T47D (cell line): ENCODE measurements at regions not wholly inside any gene's neighbourhood (a gene's known extent, or its start where the extent isn't known, plus 50 kb on each side); places are given as distances from the start of the nearest gene placed in this dataset.
A peak's percentile ranks its signal among the peaks of the same experiment; 100 is the strongest.
"Not testable (repeated sequence)": the region's sequence is repeated elsewhere in the genome, so short reads cannot be mapped to it uniquely, and the experiment has no call there.

Source experiments
- DNase-seq, 2 experiments: peaks; one replicate each; pipeline versions ENCODE4 v3.0.0 to v3.0.0-alpha.2; 2011 to 2012; ENCODE audit warnings: low read depth in 1 of 2, low spot score in 1 of 2
- JUND ChIP-seq: IDR thresholded peaks from 2 replicates; pipeline ENCODE4 v1.6.1; 2012; ENCODE audit warnings: low read depth
- in situ Hi-C: cut with HindIII; loops from 2 replicates; pipeline ENCODE4 v1.10.0; 2016; ENCODE audit warnings: low sequenced_read_pairs, low pct_unique_long_range_greater_than_20kb

DNA sequence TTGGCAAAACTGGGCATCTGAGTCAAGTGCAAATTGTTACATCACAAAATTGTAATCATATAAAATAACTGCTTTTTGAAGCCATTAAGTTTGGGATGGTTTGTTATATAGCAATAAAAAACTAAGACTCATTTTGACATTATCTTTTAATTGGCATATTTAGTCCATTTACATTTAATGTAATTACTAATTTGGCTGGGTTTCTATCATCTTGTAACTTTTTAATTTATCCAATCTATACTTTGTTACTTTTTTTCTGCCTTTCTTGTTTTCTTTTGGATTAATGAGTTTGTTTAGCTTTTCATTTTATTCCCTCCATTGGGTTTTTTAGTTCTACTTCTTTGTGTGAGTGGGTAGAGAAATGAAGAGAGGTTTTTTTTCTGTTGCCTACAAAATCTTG, 76.3 kb downstream of the DRAM2 start:
- in situ Hi-C loops, result no loop called here
- TF ChIP-seq JUND, result no peak
- DNase-seq, result no peak

- no peak for TF ChIP-seq JUND
- in situ Hi-C loops, result no loop called here
- no peak for DNase-seq
Measured at GRCh38 chr1:111062624-111063023, 77.3 kb downstream of the DRAM2 start.

DNA sequence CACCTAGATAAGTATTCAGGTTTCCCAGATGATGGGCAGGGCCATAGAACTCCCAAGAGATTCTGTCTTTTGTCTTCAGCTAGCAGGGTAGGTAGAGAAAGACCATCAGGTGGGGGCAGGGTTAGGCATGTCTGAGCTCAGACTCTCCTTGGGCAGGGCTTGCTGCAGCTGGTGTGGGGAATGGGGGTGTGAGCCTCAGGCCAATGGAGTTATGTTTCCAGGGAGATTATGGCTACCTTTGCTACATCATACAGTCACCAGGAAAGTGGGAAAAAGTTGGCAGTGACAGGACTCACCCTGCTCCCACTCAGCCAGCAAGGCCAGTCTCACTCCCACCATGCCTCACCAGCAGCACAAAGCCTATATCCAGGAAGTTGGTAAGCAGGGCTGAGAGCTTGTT, 77.8 kb downstream of the DRAM2 start:
- in situ Hi-C loops, result no loop called here
- TF ChIP-seq JUND, result no peak
- DNase-seq, result no peak

DNA sequence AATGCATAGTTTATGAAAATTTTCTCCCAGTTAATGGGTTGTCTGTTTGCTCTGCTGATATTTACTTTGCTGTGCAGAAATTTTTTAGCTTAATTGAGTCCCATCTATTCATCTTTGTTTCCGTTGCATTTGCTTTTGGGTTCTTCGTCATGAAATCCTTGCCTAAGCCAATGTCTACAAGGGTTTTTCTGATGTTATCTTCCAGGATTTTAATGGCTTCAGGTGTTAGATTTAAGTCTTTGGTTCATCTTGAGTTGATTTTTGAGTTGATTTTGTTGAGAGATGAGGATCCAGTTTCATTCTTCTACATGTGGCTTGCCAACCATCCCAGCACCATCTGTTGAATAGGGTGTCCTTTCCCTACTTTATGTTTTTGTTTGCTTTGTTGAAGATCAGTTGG, 85.2 kb downstream of the DRAM2 start:
- DNase-seq, result peak in 1 of 2 experiments; percentile 83
- in situ Hi-C loops, result no loop called here
- TF ChIP-seq JUND, result peak; percentile 74; the same call in 1 of the 2 replicates

DNA sequence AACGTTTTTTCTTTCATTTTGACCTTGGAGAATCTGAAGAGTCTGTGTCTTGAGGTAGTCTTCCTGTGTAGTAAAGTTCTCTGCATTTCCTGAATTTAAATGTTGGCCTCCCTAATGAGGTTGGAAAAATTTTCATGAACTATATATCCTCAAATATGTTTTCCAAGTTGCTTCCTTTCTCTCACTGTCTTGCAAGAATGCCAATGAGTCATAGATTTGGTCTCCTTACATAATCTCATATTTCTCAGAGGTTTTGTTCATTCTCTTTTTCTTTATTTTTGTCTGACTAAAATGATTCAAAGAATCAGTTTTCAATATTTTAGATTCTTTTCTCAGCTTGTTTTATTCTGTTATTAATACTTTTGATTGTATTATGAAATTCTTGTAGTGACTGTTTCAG, 87.6 kb downstream of the DRAM2 start:
- DNase-seq, result no peak
- in situ Hi-C loops, result no loop called here
- TF ChIP-seq JUND, result no peak

DNA sequence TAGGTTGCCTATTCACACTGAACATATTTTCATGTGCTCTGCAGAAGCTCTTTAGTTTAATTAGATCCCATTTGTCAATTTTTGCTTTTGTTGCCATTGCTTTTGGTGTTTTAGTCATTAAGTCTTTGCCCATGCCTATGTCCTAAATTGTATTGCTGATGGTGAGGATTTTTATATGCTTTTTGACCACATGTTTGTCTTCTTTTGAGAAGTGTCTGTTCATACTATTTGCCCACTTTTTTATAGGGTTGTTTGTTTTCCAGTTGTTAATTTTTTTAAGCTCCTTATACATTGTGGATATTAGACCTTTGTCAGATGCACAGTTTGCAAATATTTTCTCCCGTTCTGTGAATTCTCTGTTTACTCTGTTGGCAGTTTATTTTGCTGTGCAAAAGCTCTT, 84.5 kb upstream of the LRIF1 start:
- in situ Hi-C loops, DNase-seq: not testable (repeated sequence)

GRCh38 chr1:111045033-111045722, 81.5 kb upstream of the LRIF1 start:
- in situ Hi-C loops, result no loop called here
- no peak for TF ChIP-seq JUND
- DNase-seq, result peak; percentile 7 to 94

DNA sequence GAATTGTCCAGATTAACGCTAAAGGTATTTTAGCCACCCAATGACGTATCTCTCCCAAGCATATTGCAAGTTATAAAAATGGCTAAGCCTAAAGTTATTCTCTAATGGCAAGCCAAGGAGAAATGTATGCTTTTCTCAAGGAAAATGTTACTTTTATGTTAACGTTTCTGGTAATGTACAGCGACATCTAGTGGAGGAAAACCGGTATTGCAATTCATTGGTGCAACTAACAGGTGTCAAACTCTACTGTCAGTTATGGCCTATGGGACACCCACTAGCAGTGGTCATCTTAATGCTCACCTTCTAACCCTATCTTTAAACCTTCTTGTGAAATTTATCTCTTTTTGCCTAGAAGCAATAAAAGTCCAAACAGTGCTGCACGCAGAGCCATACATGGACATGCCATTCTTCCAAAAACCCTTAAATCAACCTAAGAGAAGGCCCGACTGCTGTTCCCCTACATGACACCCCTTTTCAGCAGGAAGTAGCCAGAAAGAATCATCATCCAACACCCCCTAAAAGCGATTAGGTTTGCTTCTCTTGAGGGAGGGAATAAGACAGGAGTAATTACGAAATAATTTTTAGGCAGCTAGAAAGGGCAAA, 68.7 kb upstream of the LRIF1 start:
- no peak for TF ChIP-seq JUND
- in situ Hi-C loops, result no loop called here
- peak in 1 of 2 experiments; percentile 68 for DNase-seq

DNA sequence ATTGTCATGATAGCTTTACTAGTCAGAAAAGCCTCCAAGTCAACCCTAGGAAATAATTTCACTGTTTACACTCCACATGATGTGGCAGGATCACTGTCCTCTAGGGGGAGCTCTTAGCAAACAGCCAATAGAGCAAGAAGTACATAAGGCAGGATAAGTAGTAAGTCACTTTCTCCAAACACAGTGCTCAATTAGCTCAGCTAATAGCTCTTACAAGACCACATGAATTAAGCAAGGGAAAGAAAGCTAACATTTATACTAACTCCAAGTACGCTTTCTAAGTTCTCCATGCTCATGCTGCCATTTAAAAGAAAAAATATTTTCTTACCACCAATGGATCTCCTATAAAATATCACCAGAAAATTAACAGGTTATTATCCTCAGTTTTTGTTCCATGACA, 66.9 kb upstream of the LRIF1 start:
- in situ Hi-C loops, result no loop called here
- no peak for TF ChIP-seq JUND
- DNase-seq, result peak in 1 of 2 experiments; percentile 85

DNA sequence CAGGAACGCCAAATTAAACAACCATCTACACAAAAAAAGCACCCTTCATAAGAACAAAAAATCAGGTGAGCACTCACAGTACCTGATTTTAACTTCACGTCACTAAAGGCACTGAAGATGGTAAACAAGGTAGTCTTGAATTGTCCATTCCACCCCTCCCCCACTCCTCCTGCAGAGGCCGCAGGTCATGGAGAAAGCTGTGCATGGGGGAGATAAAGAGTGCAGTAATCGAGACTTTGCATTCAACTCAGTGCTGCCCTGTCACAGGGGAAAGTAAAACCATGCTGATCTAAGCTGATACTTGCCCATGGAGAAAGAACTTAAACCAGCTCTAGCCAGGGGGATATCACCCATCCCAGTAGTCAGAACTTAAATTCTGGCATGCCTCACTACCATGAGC, 61.4 kb upstream of the LRIF1 start:
- no peak for DNase-seq
- no peak for TF ChIP-seq JUND
- in situ Hi-C loops, result no loop called here

DNA sequence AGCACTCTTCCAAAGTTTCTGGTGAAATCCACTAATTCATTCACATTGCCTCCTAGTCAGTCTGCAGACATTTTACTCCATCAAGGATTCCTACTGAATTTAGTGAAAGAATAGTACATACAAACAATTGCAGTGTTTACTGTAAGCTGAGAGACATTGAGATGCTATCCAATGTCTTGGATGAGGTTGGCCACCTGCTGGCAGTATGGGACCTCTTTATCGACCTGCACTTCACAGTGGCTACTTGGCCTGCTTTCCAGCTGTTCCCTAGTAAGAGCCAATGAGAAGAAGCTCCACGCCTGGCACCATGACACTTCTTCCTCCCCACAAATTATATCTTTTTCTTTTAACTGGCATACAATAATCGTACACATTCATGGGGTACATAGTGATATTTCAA, 51.5 kb upstream of the LRIF1 start:
- DNase-seq, result peak in 1 of 2 experiments; percentile 51
- TF ChIP-seq JUND, result no peak
- in situ Hi-C loops, result no loop called here
